PC-9 (cell line): ENCODE measurements at regions not wholly inside any gene's neighbourhood (a gene's known extent, or its start where the extent isn't known, plus 50 kb on each side); places are given as distances from the start of the nearest gene placed in this dataset.

Source experiments
- BruUV-seq: library from RNA; stranded (reverse); fragments of 400-500 nt; replicated peaks from 2 replicates; lab custom pipeline; 2021; lab: Mats Ljungman, UMichigan
- CTCF ChIA-PET: fragments of 300-600 bp; sonication (Branson Sonifier 250); formaldehyde crosslinking; loops from one replicate; lab custom pipeline; 2022; ENCODE audit warnings: antibody characterized with exemption; lab: Charles Lee
- POLR2A ChIA-PET: fragments of 300-600 bp; sonication (Branson Sonifier 250); formaldehyde crosslinking; loops from one replicate; lab custom pipeline; 2022; ENCODE audit warnings: antibody characterized with exemption; ENCODE audit not compliant: unreplicated experiment; lab: Charles Lee
- DNase-seq, 2 experiments: peaks; one replicate each; pipeline versions ENCODE4 v3.0.0 to v3.0.0-alpha.2; 2015 to 2022; ENCODE audit warnings: mixed read lengths in 1 of 2
- H2AFZ ChIP-seq: fragments of 200-600 bp; sonication (generic); 2 replicates; pipeline ENCODE4 v1.8.1; 2017; ENCODE audit warnings: antibody characterized with exemption
- H3F3A ChIP-seq: fragments of 200-600 bp; sonication (generic); 2 replicates; pipeline ENCODE4 v1.8.1; 2017; ENCODE audit warnings: antibody characterized with exemption, mild to moderate bottlenecking, low read depth; ENCODE audit not compliant: insufficient read depth
- H3K27ac ChIP-seq: fragments of 200-600 bp; sonication (generic); 2 replicates; pipeline ENCODE4 v1.6.1; 2016; ENCODE audit warnings: mixed run types
- H3K27me3 ChIP-seq: fragments of 200-600 bp; sonication (generic); 2 replicates; pipeline ENCODE4 v1.6.1; 2016; ENCODE audit warnings: low read depth, mixed run types; ENCODE audit not compliant: insufficient read depth
- H3K36me3 ChIP-seq: fragments of 200-600 bp; sonication (generic); 2 replicates; pipeline ENCODE4 v1.6.1; 2016; ENCODE audit warnings: low read depth, mixed run types
- H3K4me1 ChIP-seq: fragments of 200-600 bp; sonication (generic); replicated peaks from 2 replicates; pipeline ENCODE4 v1.6.1; 2016; ENCODE audit warnings: mixed run types; ENCODE audit not compliant: insufficient read depth
- H3K4me2 ChIP-seq: fragments of 200-600 bp; sonication (generic); 2 replicates; pipeline ENCODE4 v1.6.1; 2017; ENCODE audit warnings: mixed run types
- H3K4me3 ChIP-seq: fragments of 200-600 bp; sonication (generic); 2 replicates; pipeline ENCODE4 v1.6.1; 2016; ENCODE audit warnings: mixed run types
- H3K79me2 ChIP-seq: fragments of 200-600 bp; sonication (generic); 2 replicates; pipeline ENCODE4 v1.6.1; 2017; ENCODE audit warnings: low read depth, mixed run types
- H3K9me2 ChIP-seq: fragments of 200-600 bp; sonication (generic); 2 replicates; pipeline ENCODE4 v1.8.1; 2017; ENCODE audit warnings: mild to moderate bottlenecking; ENCODE audit not compliant: insufficient read depth
- H3K9me3 ChIP-seq: fragments of 200-600 bp; sonication (generic); 2 replicates; pipeline ENCODE4 v1.8.1; 2016; ENCODE audit warnings: low read depth; ENCODE audit not compliant: insufficient read depth
- H4K20me1 ChIP-seq: fragments of 200-600 bp; sonication (generic); 2 replicates; pipeline ENCODE4 v1.8.1; 2017; ENCODE audit not compliant: insufficient read depth
- EZH2 ChIP-seq: fragments of 200-600 bp; sonication (generic); IDR thresholded peaks from 2 replicates; pipeline ENCODE4 v1.8.0; 2017; ENCODE audit warnings: antibody characterized with exemption, low read depth
- intact Hi-C: fragments of 100-400 bp; cut with micrococcal nuclease; formaldehyde crosslinking; loops from one replicate; pipeline ENCODE4 v1.10.0; 2022; ENCODE audit not compliant: unreplicated experiment
- TF ChIP-seq, protein P1 (sequence below): fragments of 200-600 bp; sonication (generic); conservative IDR thresholded peaks from 2 replicates; pipeline ENCODE4 v1.6.1; 2017; ENCODE audit warnings: mixed run types, antibody characterized with exemption, mild to moderate bottlenecking, moderate library complexity

DNA sequence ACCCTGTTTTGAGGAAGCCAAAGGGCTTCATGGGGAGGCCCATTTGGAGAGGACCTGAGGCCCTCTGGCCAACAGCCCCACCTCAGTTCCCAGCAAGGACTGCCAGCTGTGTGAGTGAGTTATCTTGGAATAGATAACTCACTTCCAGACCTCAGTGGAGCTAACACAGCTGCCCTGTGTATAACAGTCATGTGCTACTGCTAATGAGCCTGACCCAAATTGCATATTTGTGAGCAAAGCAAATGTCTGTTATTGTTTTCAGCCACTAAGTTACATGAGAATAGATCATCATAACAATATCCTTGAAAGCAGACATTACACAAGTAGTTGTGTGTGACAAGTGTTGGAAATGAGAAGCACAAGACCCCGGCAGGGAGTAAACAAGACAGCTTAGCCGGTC, 355.8 kb downstream of the MCTP2 start:
- Histone ChIP-seq H4K20me1 (no peaks in the 10 kb centered on the region), H3K4me1 (no peaks in the 10 kb centered on the region), H3K4me2 (no peak overlapping the region), H3K27ac (no peak overlapping the region), H3K79me2 (no peaks in the 10 kb centered on the region), H3K27me3 (peaks cover 56% of the 10 kb centered on the region), H3K36me3 (no peaks in the 10 kb centered on the region), H3K4me3 (no peak overlapping the region), H3F3A (no peaks in the 10 kb centered on the region), H3K9me2 (no peaks in the 10 kb centered on the region), H2AFZ (no peak overlapping the region), H3K9me3 (no peaks in the 10 kb centered on the region)
- ChIA-PET CTCF (no interaction called here), POLR2A (no interaction called here)
- BruUV-seq: no TSS peak
- TF ChIP-seq, protein P1, sequence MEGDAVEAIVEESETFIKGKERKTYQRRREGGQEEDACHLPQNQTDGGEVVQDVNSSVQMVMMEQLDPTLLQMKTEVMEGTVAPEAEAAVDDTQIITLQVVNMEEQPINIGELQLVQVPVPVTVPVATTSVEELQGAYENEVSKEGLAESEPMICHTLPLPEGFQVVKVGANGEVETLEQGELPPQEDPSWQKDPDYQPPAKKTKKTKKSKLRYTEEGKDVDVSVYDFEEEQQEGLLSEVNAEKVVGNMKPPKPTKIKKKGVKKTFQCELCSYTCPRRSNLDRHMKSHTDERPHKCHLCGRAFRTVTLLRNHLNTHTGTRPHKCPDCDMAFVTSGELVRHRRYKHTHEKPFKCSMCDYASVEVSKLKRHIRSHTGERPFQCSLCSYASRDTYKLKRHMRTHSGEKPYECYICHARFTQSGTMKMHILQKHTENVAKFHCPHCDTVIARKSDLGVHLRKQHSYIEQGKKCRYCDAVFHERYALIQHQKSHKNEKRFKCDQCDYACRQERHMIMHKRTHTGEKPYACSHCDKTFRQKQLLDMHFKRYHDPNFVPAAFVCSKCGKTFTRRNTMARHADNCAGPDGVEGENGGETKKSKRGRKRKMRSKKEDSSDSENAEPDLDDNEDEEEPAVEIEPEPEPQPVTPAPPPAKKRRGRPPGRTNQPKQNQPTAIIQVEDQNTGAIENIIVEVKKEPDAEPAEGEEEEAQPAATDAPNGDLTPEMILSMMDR: no peak
- no peak for TF ChIP-seq EZH2
- DNase-seq: no peak
- intact Hi-C loops: no loop called here

DNA sequence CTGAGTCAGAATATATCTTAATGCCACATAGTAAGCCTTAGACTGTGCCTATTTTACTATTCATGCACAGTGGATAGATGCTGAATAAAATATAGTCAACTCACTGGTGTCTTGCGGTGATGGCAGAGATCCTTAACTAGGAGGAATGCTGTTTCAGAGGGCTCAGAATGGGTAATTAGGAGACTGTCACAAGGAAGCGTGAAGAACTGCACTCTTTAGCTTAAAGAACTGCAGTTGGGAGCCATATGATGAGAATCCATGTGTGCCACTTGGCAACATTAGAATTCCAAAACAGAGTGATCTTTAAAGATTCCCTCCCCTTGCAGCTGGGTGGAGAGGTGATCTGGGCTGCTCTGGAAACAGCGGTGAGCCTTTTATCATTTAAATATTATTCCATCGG, 357.6 kb downstream of the MCTP2 start:
- no peaks in the 10 kb centered on the region for H3K9me3 ChIP-seq
- DNase-seq: no peak
- ChIA-PET CTCF (no interaction called here), POLR2A (no interaction called here)
- H3K4me2 ChIP-seq: no peak overlapping the region
- no TSS peak for BruUV-seq
- H4K20me1 ChIP-seq: no peaks in the 10 kb centered on the region
- no peak overlapping the region for H3K4me3 ChIP-seq
- TF ChIP-seq, protein P1: no peak
- no peak for TF ChIP-seq EZH2
- no peaks in the 10 kb centered on the region for H3F3A ChIP-seq
- peaks cover 47% of the 10 kb centered on the region for H3K27me3 ChIP-seq
- H3K27ac ChIP-seq: no peak overlapping the region
- H3K36me3 ChIP-seq: no peaks in the 10 kb centered on the region
- H3K9me2 ChIP-seq: no peaks in the 10 kb centered on the region
- H2AFZ ChIP-seq: no peak overlapping the region
- H3K4me1 ChIP-seq: no peaks in the 10 kb centered on the region
- H3K79me2 ChIP-seq: no peaks in the 10 kb centered on the region
- intact Hi-C loops: no loop called here

DNA sequence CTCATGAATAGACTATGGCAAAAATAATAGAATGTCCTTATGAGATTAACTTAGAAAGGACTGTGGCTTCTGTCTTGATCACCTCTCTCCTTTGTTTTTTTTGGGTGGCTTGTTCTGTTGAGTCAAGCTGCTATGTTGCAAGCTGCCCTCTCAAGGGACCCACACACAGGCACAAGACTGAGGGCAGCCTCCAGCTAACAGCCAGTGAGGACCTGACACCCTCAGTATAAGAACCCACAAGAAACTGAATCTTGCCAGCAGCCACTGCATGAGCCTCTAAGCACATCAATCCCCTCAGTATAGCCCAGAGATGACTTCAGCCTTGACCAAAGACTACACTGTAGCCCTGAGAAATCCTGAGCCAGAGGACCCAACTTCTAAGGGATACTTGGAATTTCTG, 361.1 kb downstream of the MCTP2 start:
- no peaks in the 10 kb centered on the region for H3K9me2 ChIP-seq
- H3F3A ChIP-seq: no peaks in the 10 kb centered on the region
- no peaks in the 10 kb centered on the region for H3K9me3 ChIP-seq
- H3K4me3 ChIP-seq: no peak overlapping the region
- no peak overlapping the region for H2AFZ ChIP-seq
- H3K4me1 ChIP-seq: no peaks in the 10 kb centered on the region
- ChIA-PET POLR2A (no interaction called here), CTCF (no interaction called here)
- H3K27ac ChIP-seq: no peak overlapping the region
- no peaks in the 10 kb centered on the region for H3K36me3 ChIP-seq
- DNase-seq: no peak
- H4K20me1 ChIP-seq: no peaks in the 10 kb centered on the region
- H3K79me2 ChIP-seq: no peaks in the 10 kb centered on the region
- TF ChIP-seq EZH2: no peak
- TF ChIP-seq, protein P1: no peak
- H3K27me3 ChIP-seq: peaks cover 12% of the 10 kb centered on the region; the same call in 1 of the 2 replicates
- H3K4me2 ChIP-seq: no peak overlapping the region
- no TSS peak for BruUV-seq
- intact Hi-C loops: no loop called here
